ENCODE measurements at regions not wholly inside any gene's neighbourhood (a gene's known extent, or its start where the extent isn't known, plus 50 kb on each side); places are given as distances from the start of the nearest gene placed in this dataset.

GRCh38 chr16:87132361-87133014 is 184.7 kb downstream of the C16orf95 start:
- DNase-seq (ENCODE audit: low read depth) (no peak), FAIRE-seq (no peak)
- Histone ChIP-seq H3K4me3 (ENCODE audit: low read depth, low read length) (no peak overlapping the region), H3K27me3 (ENCODE audit: control insufficient read depth, insufficient read depth, low read length) (no peaks in the 10 kb centered on the region), H3K36me3 (ENCODE audit: control insufficient read depth, insufficient read depth, low read length) (no peaks in the 10 kb centered on the region)
- TF ChIP-seq CTCF (IDR thresholded peaks at IDR 0.05; ENCODE audit: insufficient read depth, low read length, severe bottlenecking): no peak

- no peak overlapping the region for H3K4me3 ChIP-seq (ENCODE audit: low read depth, low read length)
- TF ChIP-seq CTCF (IDR thresholded peaks at IDR 0.05; ENCODE audit: insufficient read depth, low read length, severe bottlenecking): no peak
- FAIRE-seq: no peak
- DNase-seq (ENCODE audit: low read depth): no peak
- H3K27me3 ChIP-seq (ENCODE audit: control insufficient read depth, insufficient read depth, low read length): no peaks in the 10 kb centered on the region
- H3K36me3 ChIP-seq (ENCODE audit: control insufficient read depth, insufficient read depth, low read length): no peaks in the 10 kb centered on the region
Measured at GRCh38 chr16:87133112-87133850, 183.9 kb downstream of the C16orf95 start.

- H3K36me3 ChIP-seq (ENCODE audit: control insufficient read depth, insufficient read depth, low read length): no peaks in the 10 kb centered on the region
- DNase-seq (ENCODE audit: low read depth) (no peak), FAIRE-seq (peak; percentile 18)
- H3K4me3 ChIP-seq (ENCODE audit: low read depth, low read length): no peak overlapping the region
- no peaks in the 10 kb centered on the region for H3K27me3 ChIP-seq (ENCODE audit: control insufficient read depth, insufficient read depth, low read length)
- TF ChIP-seq CTCF (IDR thresholded peaks at IDR 0.05; ENCODE audit: insufficient read depth, low read length, severe bottlenecking): no peak
Measured at GRCh38 chr16:87133966-87134627, 183.1 kb downstream of the C16orf95 start.

GRCh38 chr16:87134628-87134995 is 182.6 kb downstream of the C16orf95 start:
- no peak for DNase-seq (ENCODE audit: low read depth)
- Histone ChIP-seq H3K27me3 (ENCODE audit: control insufficient read depth, insufficient read depth, low read length) (no peaks in the 10 kb centered on the region), H3K4me3 (ENCODE audit: low read depth, low read length) (no peak overlapping the region), H3K36me3 (ENCODE audit: control insufficient read depth, insufficient read depth, low read length) (no peaks in the 10 kb centered on the region)
- TF ChIP-seq CTCF (IDR thresholded peaks at IDR 0.05; ENCODE audit: insufficient read depth, low read length, severe bottlenecking): no peak
- no peak for FAIRE-seq

GRCh38 chr16:87135246-87136030 is 181.8 kb downstream of the C16orf95 start:
- no peak for TF ChIP-seq CTCF (IDR thresholded peaks at IDR 0.05; ENCODE audit: insufficient read depth, low read length, severe bottlenecking)
- FAIRE-seq (no peak), DNase-seq (ENCODE audit: low read depth) (no peak)
- Histone ChIP-seq H3K27me3 (ENCODE audit: control insufficient read depth, insufficient read depth, low read length) (no peaks in the 10 kb centered on the region), H3K4me3 (ENCODE audit: low read depth, low read length) (no peak overlapping the region), H3K36me3 (ENCODE audit: control insufficient read depth, insufficient read depth, low read length) (no peaks in the 10 kb centered on the region)

Data from bronchial epithelial cell (primary cell).